ENCODE measurements at regions not wholly inside any gene's neighbourhood (a gene's known extent, or its start where the extent isn't known, plus 50 kb on each side); places are given as distances from the start of the nearest gene placed in this dataset.

GRCh38 chr18:35818353-35818667, 154.2 kb upstream of the RMP24 start:
- H3K27ac ChIP-seq = no peak overlapping the region
- H3K9me3 ChIP-seq = no peaks in the 10 kb centered on the region
- H3K36me3 ChIP-seq = no peaks in the 10 kb centered on the region
- H3K27me3 ChIP-seq = peaks cover 0 to 6% (median 0%) of the 10 kb centered on the region in 3 donors
- no peak for DNase-seq
- intact Hi-C loops (cut with DNase I; ENCODE audit: low total_unique reads) = no loop called here
- 85 to 93% (median 91%) methylated on average over 12 of the region's 12 CpGs for WGBS, 5 donors
- H3K4me1 ChIP-seq = no peaks in the 10 kb centered on the region
- TF ChIP-seq, protein P1, sequence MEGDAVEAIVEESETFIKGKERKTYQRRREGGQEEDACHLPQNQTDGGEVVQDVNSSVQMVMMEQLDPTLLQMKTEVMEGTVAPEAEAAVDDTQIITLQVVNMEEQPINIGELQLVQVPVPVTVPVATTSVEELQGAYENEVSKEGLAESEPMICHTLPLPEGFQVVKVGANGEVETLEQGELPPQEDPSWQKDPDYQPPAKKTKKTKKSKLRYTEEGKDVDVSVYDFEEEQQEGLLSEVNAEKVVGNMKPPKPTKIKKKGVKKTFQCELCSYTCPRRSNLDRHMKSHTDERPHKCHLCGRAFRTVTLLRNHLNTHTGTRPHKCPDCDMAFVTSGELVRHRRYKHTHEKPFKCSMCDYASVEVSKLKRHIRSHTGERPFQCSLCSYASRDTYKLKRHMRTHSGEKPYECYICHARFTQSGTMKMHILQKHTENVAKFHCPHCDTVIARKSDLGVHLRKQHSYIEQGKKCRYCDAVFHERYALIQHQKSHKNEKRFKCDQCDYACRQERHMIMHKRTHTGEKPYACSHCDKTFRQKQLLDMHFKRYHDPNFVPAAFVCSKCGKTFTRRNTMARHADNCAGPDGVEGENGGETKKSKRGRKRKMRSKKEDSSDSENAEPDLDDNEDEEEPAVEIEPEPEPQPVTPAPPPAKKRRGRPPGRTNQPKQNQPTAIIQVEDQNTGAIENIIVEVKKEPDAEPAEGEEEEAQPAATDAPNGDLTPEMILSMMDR (IDR thresholded peaks at IDR 0.05) = no peak
- TF ChIP-seq POLR2A (IDR thresholded peaks at IDR 0.05) (no peak), EP300 (IDR thresholded peaks at IDR 0.05) (no peak), POLR2AphosphoS5 (IDR thresholded peaks at IDR 0.05) (no peak)
- H3K4me3 ChIP-seq = no peak overlapping the region

- no peaks in the 10 kb centered on the region for H3K4me1 ChIP-seq
- WGBS, 5 donors = 44 to 69% (median 63%) methylated on average over 6 of the region's 6 CpGs
- no peak overlapping the region for H3K4me3 ChIP-seq
- intact Hi-C loops (cut with DNase I; ENCODE audit: low total_unique reads) = no loop called here
- H3K27me3 ChIP-seq = peaks cover 0 to 6% (median 0%) of the 10 kb centered on the region in 3 donors
- no peak overlapping the region for H3K27ac ChIP-seq
- H3K36me3 ChIP-seq = no peaks in the 10 kb centered on the region
- TF ChIP-seq, protein P1 (IDR thresholded peaks at IDR 0.05) = no peak
- TF ChIP-seq EP300 (IDR thresholded peaks at IDR 0.05) (no peak), POLR2A (IDR thresholded peaks at IDR 0.05) (no peak), POLR2AphosphoS5 (IDR thresholded peaks at IDR 0.05) (no peak)
- no peak for DNase-seq
- no peaks in the 10 kb centered on the region for H3K9me3 ChIP-seq
These were observed 150.1 kb upstream of the RMP24 start for GRCh38 chr18:35822413-35822812.

- no peak for DNase-seq
- H3K36me3 ChIP-seq = no peaks in the 10 kb centered on the region
- no peak for TF ChIP-seq EP300 (IDR thresholded peaks at IDR 0.05)
- TF ChIP-seq, protein P1 (IDR thresholded peaks at IDR 0.05) = no peak
- TF ChIP-seq POLR2AphosphoS5 (IDR thresholded peaks at IDR 0.05) = no peak
- TF ChIP-seq POLR2A (IDR thresholded peaks at IDR 0.05) = no peak
- H3K4me1 ChIP-seq = no peaks in the 10 kb centered on the region
- no peaks in the 10 kb centered on the region for H3K27me3 ChIP-seq
- no peak overlapping the region for H3K27ac ChIP-seq
- WGBS, 5 donors = 60 to 86% (median 75%) methylated on average over 1 of the region's 1 CpG
- intact Hi-C loops (cut with DNase I; ENCODE audit: low total_unique reads) = no loop called here
- no peak overlapping the region for H3K4me3 ChIP-seq
- H3K9me3 ChIP-seq = peaks cover 0 to 15% (median 11%) of the 10 kb centered on the region in 4 donors
These were observed 146.0 kb upstream of the RMP24 start for GRCh38 chr18:35826477-35826876.

- H3K4me1 ChIP-seq = no peaks in the 10 kb centered on the region
- H3K36me3 ChIP-seq = no peaks in the 10 kb centered on the region
- intact Hi-C loops (cut with DNase I; ENCODE audit: low total_unique reads) = no loop called here
- DNase-seq = no peak
- no peak overlapping the region for H3K27ac ChIP-seq
- H3K4me3 ChIP-seq = no peak overlapping the region
- TF ChIP-seq POLR2A (IDR thresholded peaks at IDR 0.05) = no peak
- no peak for TF ChIP-seq EP300 (IDR thresholded peaks at IDR 0.05)
- TF ChIP-seq POLR2AphosphoS5 (IDR thresholded peaks at IDR 0.05) = no peak
- TF ChIP-seq, protein P1 (IDR thresholded peaks at IDR 0.05) = no peak
- H3K9me3 ChIP-seq = peaks cover 0 to 21% (median 20%) of the 10 kb centered on the region in 4 donors
- no peaks in the 10 kb centered on the region for H3K27me3 ChIP-seq
These were observed 145.1 kb upstream of the RMP24 start for GRCh38 chr18:35827275-35827902.
